DMS153 (cell line): ENCODE measurements at regions not wholly inside any gene's neighbourhood (a gene's known extent, or its start where the extent isn't known, plus 50 kb on each side); places are given as distances from the start of the nearest gene placed in this dataset.
"Not testable (repeated sequence)": the region's sequence is repeated elsewhere in the genome, so short reads cannot be mapped to it uniquely, and the experiment has no call there.

Experiments used
- DNase-seq: peaks from one replicate; lab custom pipeline; 2025; lab: John Stamatoyannopoulos, UW

GRCh38 chr7:89772276-89772675 is 382.0 kb upstream of the STEAP1 start:
- DNase-seq = peak; percentile 16

- DNase-seq = no peak
Observed at GRCh38 chr7:89773611-89774010, 380.7 kb upstream of the STEAP1 start.

GRCh38 chr7:89775459-89775858 is 378.8 kb upstream of the STEAP1 start:
- DNase-seq = no peak

- DNase-seq = no peak
Observed at GRCh38 chr7:89776980-89777379, 377.3 kb upstream of the STEAP1 start.

GRCh38 chr7:89777499-89777898 is 376.8 kb upstream of the STEAP1 start:
- no peak for DNase-seq

- DNase-seq = no peak
Observed at GRCh38 chr7:89780291-89780690, 374.0 kb upstream of the STEAP1 start.

- no peak for DNase-seq
Observed at GRCh38 chr7:89796481-89796880, 357.8 kb upstream of the STEAP1 start.

GRCh38 chr7:89797965-89798598 is 356.2 kb upstream of the STEAP1 start:
- no peak for DNase-seq

GRCh38 chr7:89798599-89798996 is 355.7 kb upstream of the STEAP1 start:
- no peak for DNase-seq

GRCh38 chr7:89800761-89801160 is 353.5 kb upstream of the STEAP1 start:
- DNase-seq = no peak

GRCh38 chr7:89809291-89809690 is 345.0 kb upstream of the STEAP1 start:
- DNase-seq = no peak

GRCh38 chr7:89813081-89813480 is 341.2 kb upstream of the STEAP1 start:
- DNase-seq = no peak

- no peak for DNase-seq
Observed at GRCh38 chr7:89826121-89826520, 328.1 kb upstream of the STEAP1 start.

GRCh38 chr7:89826557-89826956 is 327.7 kb upstream of the STEAP1 start:
- DNase-seq = no peak

- no peak for DNase-seq
Observed at GRCh38 chr7:89837515-89837914, 316.8 kb upstream of the STEAP1 start.

- DNase-seq = no peak
Observed at GRCh38 chr7:89839329-89839728, 314.9 kb upstream of the STEAP1 start.

- no peak for DNase-seq
Observed at GRCh38 chr7:89845952-89846351, 308.3 kb upstream of the STEAP1 start.

- DNase-seq = no peak
Observed at GRCh38 chr7:89849052-89849451, 305.2 kb upstream of the STEAP1 start.

- not testable (repeated sequence) for DNase-seq
Observed at GRCh38 chr7:89857053-89857452, 297.2 kb upstream of the STEAP1 start.

- DNase-seq = no peak
Observed at GRCh38 chr7:89857767-89858166, 296.5 kb upstream of the STEAP1 start.

- no peak for DNase-seq
Observed at GRCh38 chr7:89887489-89887888, 266.8 kb upstream of the STEAP1 start.

GRCh38 chr7:89908736-89909135 is 245.5 kb upstream of the STEAP1 start:
- no peak for DNase-seq

- DNase-seq = no peak
Observed at GRCh38 chr7:89914711-89915110, 239.6 kb upstream of the STEAP1 start.

GRCh38 chr7:89926194-89926593 is 228.1 kb upstream of the STEAP1 start:
- no peak for DNase-seq

- DNase-seq = no peak
Observed at GRCh38 chr7:89926701-89927100, 227.6 kb upstream of the STEAP1 start.
